NCI-H2029 (cell line): ENCODE measurements at regions not wholly inside any gene's neighbourhood (a gene's known extent, or its start where the extent isn't known, plus 50 kb on each side); places are given as distances from the start of the nearest gene placed in this dataset.
A peak's percentile ranks its signal among the peaks of the same experiment; 100 is the strongest.
"Not testable (repeated sequence)": the region's sequence is repeated elsewhere in the genome, so short reads cannot be mapped to it uniquely, and the experiment has no call there.

Experiments
- DNase-seq: peaks from one replicate; lab custom pipeline; 2025; lab: John Stamatoyannopoulos, UW

- DNase-seq = no peak
Observed at GRCh38 chr2:182595650-182596049, 120.4 kb upstream of the DNAJC10 start.

GRCh38 chr2:182597570-182598295, 118.3 kb upstream of the DNAJC10 start:
- no peak for DNase-seq

GRCh38 chr2:182598626-182599025, 117.4 kb upstream of the DNAJC10 start:
- DNase-seq = no peak

GRCh38 chr2:182605166-182605565, 110.9 kb upstream of the DNAJC10 start:
- no peak for DNase-seq

GRCh38 chr2:182606728-182607681, 109.1 kb upstream of the DNAJC10 start:
- DNase-seq = no peak

GRCh38 chr2:182608181-182608845, 107.7 kb upstream of the DNAJC10 start:
- DNase-seq = no peak

GRCh38 chr2:182609005-182609404, 107.1 kb upstream of the DNAJC10 start:
- not testable (repeated sequence) for DNase-seq

GRCh38 chr2:182610231-182610630, 105.8 kb upstream of the DNAJC10 start:
- DNase-seq = no peak

GRCh38 chr2:182611009-182611408, 105.0 kb upstream of the DNAJC10 start:
- no peak for DNase-seq

- DNase-seq = no peak
Observed at GRCh38 chr2:182615036-182615435, 101.0 kb upstream of the DNAJC10 start.

GRCh38 chr2:182616471-182617393, 99.3 kb upstream of the DNAJC10 start:
- DNase-seq = no peak

- no peak for DNase-seq
Observed at GRCh38 chr2:182618672-182619079, 97.4 kb upstream of the DNAJC10 start.

GRCh38 chr2:182619276-182619675, 96.8 kb upstream of the DNAJC10 start:
- DNase-seq = no peak

- no peak for DNase-seq
Observed at GRCh38 chr2:182621191-182621590, 94.9 kb upstream of the DNAJC10 start.

GRCh38 chr2:182621810-182622209, 94.2 kb upstream of the DNAJC10 start:
- DNase-seq = no peak

- no peak for DNase-seq
Observed at GRCh38 chr2:182622231-182622630, 93.8 kb upstream of the DNAJC10 start.

- DNase-seq = peak; percentile 82
Observed at GRCh38 chr2:182625814-182626213, 90.2 kb upstream of the DNAJC10 start.

GRCh38 chr2:182628916-182629315, 87.1 kb upstream of the DNAJC10 start:
- DNase-seq = no peak

GRCh38 chr2:182630207-182630606, 85.8 kb upstream of the DNAJC10 start:
- DNase-seq = no peak

GRCh38 chr2:182631299-182631698, 84.8 kb upstream of the DNAJC10 start:
- no peak for DNase-seq

- DNase-seq = no peak
Observed at GRCh38 chr2:182634386-182634785, 81.7 kb upstream of the DNAJC10 start.
